ENCODE measurements at regions not wholly inside any gene's neighbourhood (a gene's known extent, or its start where the extent isn't known, plus 50 kb on each side); places are given as distances from the start of the nearest gene placed in this dataset.
"Not testable (repeated sequence)": the region's sequence is repeated elsewhere in the genome, so short reads cannot be mapped to it uniquely, and the experiment has no call there.

DNA sequence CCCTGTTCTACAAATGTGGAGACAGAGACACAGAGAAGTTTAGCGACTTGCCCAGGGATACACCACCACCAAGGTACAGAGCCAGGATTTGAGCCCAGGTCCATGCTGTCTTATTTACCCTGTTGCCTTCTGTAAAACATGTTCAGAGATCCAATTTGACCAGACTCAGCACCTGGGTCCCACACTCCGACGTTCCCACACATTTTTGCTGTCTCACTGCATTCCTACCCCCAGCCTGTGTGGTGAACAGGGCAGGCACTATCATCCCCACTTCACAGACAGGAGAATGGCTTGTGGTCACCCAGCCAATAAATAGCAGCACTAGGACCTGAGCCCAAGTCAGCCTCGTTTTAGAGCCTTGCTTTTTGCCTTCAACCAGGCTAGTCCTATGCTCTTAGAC is 102.8 kb downstream of the PJA1 start:
- no peak overlapping the region for H3K27ac Mint-ChIP-seq (ENCODE audit: unreplicated experiment)
- no peak overlapping the region for H3K4me3 Mint-ChIP-seq
- no peaks in the 10 kb centered on the region for H3K36me3 Mint-ChIP-seq (ENCODE audit: low read depth)
- DNase-seq (ENCODE audit: low read depth, low spot score): no peak
- TF ChIP-seq, protein P1, sequence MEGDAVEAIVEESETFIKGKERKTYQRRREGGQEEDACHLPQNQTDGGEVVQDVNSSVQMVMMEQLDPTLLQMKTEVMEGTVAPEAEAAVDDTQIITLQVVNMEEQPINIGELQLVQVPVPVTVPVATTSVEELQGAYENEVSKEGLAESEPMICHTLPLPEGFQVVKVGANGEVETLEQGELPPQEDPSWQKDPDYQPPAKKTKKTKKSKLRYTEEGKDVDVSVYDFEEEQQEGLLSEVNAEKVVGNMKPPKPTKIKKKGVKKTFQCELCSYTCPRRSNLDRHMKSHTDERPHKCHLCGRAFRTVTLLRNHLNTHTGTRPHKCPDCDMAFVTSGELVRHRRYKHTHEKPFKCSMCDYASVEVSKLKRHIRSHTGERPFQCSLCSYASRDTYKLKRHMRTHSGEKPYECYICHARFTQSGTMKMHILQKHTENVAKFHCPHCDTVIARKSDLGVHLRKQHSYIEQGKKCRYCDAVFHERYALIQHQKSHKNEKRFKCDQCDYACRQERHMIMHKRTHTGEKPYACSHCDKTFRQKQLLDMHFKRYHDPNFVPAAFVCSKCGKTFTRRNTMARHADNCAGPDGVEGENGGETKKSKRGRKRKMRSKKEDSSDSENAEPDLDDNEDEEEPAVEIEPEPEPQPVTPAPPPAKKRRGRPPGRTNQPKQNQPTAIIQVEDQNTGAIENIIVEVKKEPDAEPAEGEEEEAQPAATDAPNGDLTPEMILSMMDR (conservative IDR thresholded peaks at IDR 0.05): no peak
- H3K4me1 Mint-ChIP-seq: peaks cover 14% of the 10 kb centered on the region
- no peaks in the 10 kb centered on the region for H3K9me3 Mint-ChIP-seq
- H3K27me3 Mint-ChIP-seq (ENCODE audit: low read depth): no peaks in the 10 kb centered on the region

DNA sequence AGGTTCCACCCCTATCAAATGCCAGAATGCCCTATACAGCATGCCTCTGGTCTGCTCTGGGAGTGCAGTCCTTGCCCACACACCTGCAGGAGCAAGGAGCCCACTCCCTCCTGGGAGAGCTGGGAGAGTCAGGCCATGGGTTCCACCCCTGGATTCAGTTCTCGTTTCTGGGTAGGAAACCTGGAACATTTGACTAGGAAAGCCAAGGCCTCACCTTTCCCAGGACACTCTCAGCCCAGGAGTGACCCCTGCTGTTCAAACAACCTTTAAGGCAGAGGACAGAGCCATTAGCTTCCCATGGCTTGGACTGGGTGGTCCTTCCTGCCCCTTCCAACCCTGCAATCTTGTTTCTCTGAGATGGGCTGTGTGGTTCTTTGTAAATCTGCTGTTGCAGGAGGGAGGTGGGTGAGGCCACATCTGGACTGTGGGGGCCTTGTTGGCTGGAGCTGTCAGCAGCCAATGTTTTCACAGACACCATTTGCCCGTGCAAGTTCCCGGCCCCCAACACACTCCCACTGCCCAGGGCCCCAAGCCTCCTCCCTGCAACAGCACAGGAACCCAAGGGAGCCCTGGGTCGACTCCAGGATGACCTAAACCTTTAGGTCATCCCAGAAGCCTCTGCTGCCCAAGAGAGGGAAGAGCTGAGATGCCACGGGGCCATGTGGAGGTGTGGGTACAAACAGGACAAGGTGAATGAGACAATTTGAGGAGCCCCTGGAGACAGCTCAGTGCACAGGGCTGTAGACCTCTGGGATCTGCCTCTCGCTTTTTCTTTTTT is 104.4 kb downstream of the PJA1 start:
- Mint-ChIP-seq H3K4me1 (peaks cover 14% of the 10 kb centered on the region), H3K9me3 (no peaks in the 10 kb centered on the region), H3K36me3 (ENCODE audit: low read depth) (no peaks in the 10 kb centered on the region), H3K27me3 (ENCODE audit: low read depth) (no peaks in the 10 kb centered on the region), H3K27ac (ENCODE audit: unreplicated experiment) (no peak overlapping the region), H3K4me3 (no peak overlapping the region)
- DNase-seq (ENCODE audit: low read depth, low spot score): peak; percentile 21
- TF ChIP-seq, protein P1 (conservative IDR thresholded peaks at IDR 0.05): peak; percentile 38

DNA sequence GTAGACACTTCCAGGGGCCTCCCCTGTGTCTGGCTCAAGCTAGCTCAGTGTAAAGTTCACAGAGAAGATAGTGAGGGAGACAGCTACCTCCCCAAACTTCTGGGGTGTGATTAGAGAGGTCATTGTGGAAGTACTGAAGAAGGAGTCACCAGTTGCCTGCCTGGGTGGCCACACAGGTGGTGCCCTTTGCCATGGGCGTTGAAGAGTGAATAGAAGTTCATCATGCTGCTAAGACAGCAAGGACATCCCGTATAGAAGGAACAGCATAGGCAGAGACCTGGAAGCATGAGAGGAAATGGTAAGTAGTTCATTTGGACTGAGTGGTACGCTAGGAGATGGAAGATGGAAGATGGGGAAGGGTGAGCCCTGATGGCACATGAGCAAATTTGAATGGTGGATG is 110.1 kb downstream of the PJA1 start:
- TF ChIP-seq, protein P1 (conservative IDR thresholded peaks at IDR 0.05): no peak
- no peak for DNase-seq (ENCODE audit: low read depth, low spot score)
- Mint-ChIP-seq H3K4me1 (peaks cover 11% of the 10 kb centered on the region), H3K4me3 (no peak overlapping the region), H3K9me3 (no peaks in the 10 kb centered on the region), H3K27ac (ENCODE audit: unreplicated experiment) (no peak overlapping the region), H3K27me3 (ENCODE audit: low read depth) (no peaks in the 10 kb centered on the region), H3K36me3 (ENCODE audit: low read depth) (no peaks in the 10 kb centered on the region)

- not testable (repeated sequence) for DNase-seq (ENCODE audit: low read depth, low spot score); H3K9me3 Mint-ChIP-seq; H3K4me1 Mint-ChIP-seq; H3K27me3 Mint-ChIP-seq (ENCODE audit: low read depth); H3K27ac Mint-ChIP-seq (ENCODE audit: unreplicated experiment); H3K36me3 Mint-ChIP-seq (ENCODE audit: low read depth); H3K4me3 Mint-ChIP-seq
Measured at GRCh38 chrX:69054497-69054896, 110.8 kb downstream of the PJA1 start.

GRCh38 chrX:69051901-69052300 is 113.4 kb downstream of the PJA1 start:
- TF ChIP-seq, protein P1 (conservative IDR thresholded peaks at IDR 0.05): no peak

GRCh38 chrX:69050051-69050765 is 115.0 kb downstream of the PJA1 start:
- H3K27ac Mint-ChIP-seq (ENCODE audit: unreplicated experiment): no peak overlapping the region
- H3K27me3 Mint-ChIP-seq (ENCODE audit: low read depth): no peaks in the 10 kb centered on the region
- TF ChIP-seq, protein P1 (conservative IDR thresholded peaks at IDR 0.05): no peak
- H3K36me3 Mint-ChIP-seq (ENCODE audit: low read depth): no peaks in the 10 kb centered on the region
- no peaks in the 10 kb centered on the region for H3K4me1 Mint-ChIP-seq
- no peak overlapping the region for H3K4me3 Mint-ChIP-seq
- no peak for DNase-seq (ENCODE audit: low read depth, low spot score)
- peaks cover 3% of the 10 kb centered on the region for H3K9me3 Mint-ChIP-seq

More at GRCh38 chrX:69051901-69052300, 113.4 kb downstream of the PJA1 start:
- no peak for DNase-seq (ENCODE audit: low read depth, low spot score)
- Mint-ChIP-seq H3K27ac (ENCODE audit: unreplicated experiment) (no peak overlapping the region), H3K9me3 (no peaks in the 10 kb centered on the region), H3K4me1 (no peaks in the 10 kb centered on the region), H3K36me3 (ENCODE audit: low read depth) (no peaks in the 10 kb centered on the region), H3K4me3 (no peak overlapping the region), H3K27me3 (ENCODE audit: low read depth) (no peaks in the 10 kb centered on the region)
